ENCODE measurements at regions not wholly inside any gene's neighbourhood (a gene's known extent, or its start where the extent isn't known, plus 50 kb on each side); places are given as distances from the start of the nearest gene placed in this dataset.
"Not testable (repeated sequence)": the region's sequence is repeated elsewhere in the genome, so short reads cannot be mapped to it uniquely, and the experiment has no call there.

DNA sequence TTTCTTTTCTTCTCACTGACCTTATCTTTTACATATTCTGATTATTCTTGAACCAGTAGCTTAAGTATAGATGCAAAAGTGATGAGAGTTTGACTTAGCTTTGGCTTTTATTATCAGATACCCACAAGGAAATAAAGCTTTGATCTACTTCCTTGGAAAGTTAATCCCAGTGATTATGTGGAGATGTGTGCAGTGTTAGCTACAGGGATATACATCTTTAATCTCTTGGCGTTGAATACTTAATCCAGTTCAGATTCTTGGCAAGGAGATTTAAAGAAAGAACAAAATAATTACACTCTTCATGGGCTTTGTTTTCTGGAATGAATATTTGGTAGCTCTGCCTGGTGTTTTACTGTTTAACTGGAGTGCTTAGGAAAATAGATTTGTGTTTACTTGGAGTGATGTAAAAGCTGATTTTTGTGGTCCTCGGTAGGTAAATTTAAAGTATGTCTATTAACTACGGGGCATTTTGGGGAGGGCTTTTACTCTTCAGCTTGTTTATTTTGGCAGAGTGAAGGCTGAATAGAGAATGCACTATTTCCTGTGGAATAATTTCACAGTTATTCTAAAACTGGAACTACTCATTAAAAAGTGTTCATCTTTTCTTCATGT lies 150.1 kb upstream of the LRIG3 start:
- Histone ChIP-seq H3K9me3 (ENCODE audit: insufficient read depth, low read depth, low read length) (no peaks in the 10 kb centered on the region), H3K9ac (ENCODE audit: low read depth, low read length) (no peak overlapping the region), H3K27ac (ENCODE audit: low read depth, low read length) (no peak overlapping the region), H3K27me3 (ENCODE audit: insufficient read depth, low read length) (no peaks in the 10 kb centered on the region), H3K4me1 (ENCODE audit: insufficient read depth, low read length) (no peaks in the 10 kb centered on the region; the same call in 1 of the 2 replicates), H3K4me3 (ENCODE audit: low read length) (no peak overlapping the region), H3K36me3 (ENCODE audit: insufficient read depth, low read length) (no peaks in the 10 kb centered on the region)
- WGBS: 89% methylated on average over 3 of the region's 3 CpGs

DNA sequence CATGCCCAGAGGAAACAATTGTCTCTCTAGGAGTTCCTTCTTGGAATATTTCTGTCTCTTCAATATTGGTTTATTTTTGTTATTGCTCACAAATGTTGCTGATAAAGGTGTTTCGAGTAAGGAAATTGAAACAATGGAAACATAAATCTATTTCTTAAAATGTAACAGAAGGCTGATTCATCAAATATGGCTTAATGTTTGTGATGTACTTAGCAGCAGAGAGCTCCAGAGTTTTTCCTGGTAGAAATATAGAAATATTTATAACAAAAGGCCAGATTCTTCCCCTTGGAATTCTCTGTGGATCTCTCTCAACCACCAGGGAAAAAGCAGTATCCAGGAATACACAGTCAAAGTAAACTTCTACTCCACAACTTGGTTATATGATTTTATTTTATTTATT lies 149.2 kb upstream of the LRIG3 start:
- H3K9ac ChIP-seq (ENCODE audit: low read depth, low read length): no peak overlapping the region
- no peak overlapping the region for H3K4me3 ChIP-seq (ENCODE audit: low read length)
- no peaks in the 10 kb centered on the region for H3K27me3 ChIP-seq (ENCODE audit: insufficient read depth, low read length)
- no peaks in the 10 kb centered on the region for H3K36me3 ChIP-seq (ENCODE audit: insufficient read depth, low read length)
- no peaks in the 10 kb centered on the region for H3K9me3 ChIP-seq (ENCODE audit: insufficient read depth, low read depth, low read length)
- H3K27ac ChIP-seq (ENCODE audit: low read depth, low read length): no peak overlapping the region
- no CpG with 5 or more reads among the region's 1 CpG for WGBS
- H3K4me1 ChIP-seq (ENCODE audit: insufficient read depth, low read length): no peaks in the 10 kb centered on the region; the same call in 1 of the 2 replicates

DNA sequence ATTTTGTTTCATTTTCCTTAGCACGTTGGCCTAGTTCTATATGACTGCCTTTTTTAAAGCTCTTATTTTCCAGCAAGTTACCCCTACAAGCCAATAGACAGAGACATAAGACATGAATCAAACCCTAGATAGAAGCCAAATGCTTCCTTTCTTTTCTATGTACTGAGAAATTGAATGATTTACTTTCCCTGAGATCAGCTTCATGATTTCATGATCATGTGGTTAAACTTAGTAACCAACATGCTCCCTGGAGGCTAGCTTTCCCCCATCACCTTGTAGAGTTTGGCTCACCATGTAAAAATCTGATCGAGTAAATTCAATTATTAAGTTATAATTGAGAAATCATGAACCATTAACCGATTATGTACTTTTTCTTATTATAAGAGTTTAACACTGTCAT lies 148.1 kb upstream of the LRIG3 start:
- no peak overlapping the region for H3K27ac ChIP-seq (ENCODE audit: low read depth, low read length)
- H3K4me3 ChIP-seq (ENCODE audit: low read length): no peak overlapping the region
- H3K27me3 ChIP-seq (ENCODE audit: insufficient read depth, low read length): no peaks in the 10 kb centered on the region
- WGBS: 92% methylated on average over 1 of the region's 3 CpGs
- H3K9ac ChIP-seq (ENCODE audit: low read depth, low read length): no peak overlapping the region
- no peaks in the 10 kb centered on the region for H3K9me3 ChIP-seq (ENCODE audit: insufficient read depth, low read depth, low read length)
- H3K36me3 ChIP-seq (ENCODE audit: insufficient read depth, low read length): no peaks in the 10 kb centered on the region
- H3K4me1 ChIP-seq (ENCODE audit: insufficient read depth, low read length): no peaks in the 10 kb centered on the region; the same call in 1 of the 2 replicates

DNA sequence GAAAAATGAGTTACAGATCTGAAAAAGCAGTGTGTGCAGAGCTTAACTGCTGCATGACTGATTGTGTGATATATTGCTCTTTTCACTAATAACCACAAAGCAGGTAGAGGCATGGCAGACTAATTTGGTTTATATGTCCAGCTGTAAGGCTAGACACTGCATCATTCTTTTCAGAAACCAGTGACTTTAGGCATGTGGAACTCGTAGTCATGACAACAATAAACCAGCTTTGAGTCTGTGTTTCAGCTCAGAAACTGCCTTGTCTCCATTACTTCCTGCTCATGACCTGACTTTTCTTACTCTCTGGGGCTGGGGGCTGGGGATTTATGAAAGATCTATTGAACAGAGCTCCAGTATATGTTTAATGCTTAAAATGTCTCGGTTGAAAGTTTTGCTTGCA lies 146.8 kb upstream of the LRIG3 start:
- Histone ChIP-seq H3K36me3 (ENCODE audit: insufficient read depth, low read length) (no peaks in the 10 kb centered on the region), H3K9me3 (ENCODE audit: insufficient read depth, low read depth, low read length) (no peaks in the 10 kb centered on the region), H3K4me1 (ENCODE audit: insufficient read depth, low read length) (no peaks in the 10 kb centered on the region; the same call in 1 of the 2 replicates), H3K27ac (ENCODE audit: low read depth, low read length) (no peak overlapping the region), H3K9ac (ENCODE audit: low read depth, low read length) (no peak overlapping the region), H3K27me3 (ENCODE audit: insufficient read depth, low read length) (no peaks in the 10 kb centered on the region), H3K4me3 (ENCODE audit: low read length) (no peak overlapping the region)
- 92% methylated on average over 2 of the region's 2 CpGs for WGBS

DNA sequence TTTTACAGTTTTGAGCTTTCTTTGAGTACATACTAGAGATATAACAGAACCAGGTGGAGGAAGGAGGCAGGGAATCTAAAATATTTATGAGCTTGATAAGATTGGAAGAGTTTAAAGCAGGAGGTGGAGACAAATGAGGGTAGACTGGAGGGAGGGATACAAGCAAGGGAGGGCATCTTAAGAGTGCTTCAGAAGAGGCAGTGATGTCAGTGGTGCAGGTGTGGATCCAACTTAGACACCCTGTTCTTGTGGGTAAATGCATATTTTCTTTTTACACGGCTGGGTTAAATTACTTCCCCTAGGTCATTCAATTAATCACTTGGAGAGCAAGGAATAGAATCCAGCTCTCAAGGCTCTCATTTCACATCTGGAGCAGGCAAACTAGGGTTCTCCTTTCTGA lies 146.1 kb upstream of the LRIG3 start:
- Histone ChIP-seq H3K4me3 (ENCODE audit: low read length) (no peak overlapping the region), H3K36me3 (ENCODE audit: insufficient read depth, low read length) (no peaks in the 10 kb centered on the region), H3K4me1 (ENCODE audit: insufficient read depth, low read length) (no peaks in the 10 kb centered on the region; the same call in 1 of the 2 replicates), H3K9ac (ENCODE audit: low read depth, low read length) (no peak overlapping the region), H3K27ac (ENCODE audit: low read depth, low read length) (no peak overlapping the region), H3K27me3 (ENCODE audit: insufficient read depth, low read length) (no peaks in the 10 kb centered on the region), H3K9me3 (ENCODE audit: insufficient read depth, low read depth, low read length) (no peaks in the 10 kb centered on the region)
- 76% methylated on average over 1 of the region's 1 CpG for WGBS

DNA sequence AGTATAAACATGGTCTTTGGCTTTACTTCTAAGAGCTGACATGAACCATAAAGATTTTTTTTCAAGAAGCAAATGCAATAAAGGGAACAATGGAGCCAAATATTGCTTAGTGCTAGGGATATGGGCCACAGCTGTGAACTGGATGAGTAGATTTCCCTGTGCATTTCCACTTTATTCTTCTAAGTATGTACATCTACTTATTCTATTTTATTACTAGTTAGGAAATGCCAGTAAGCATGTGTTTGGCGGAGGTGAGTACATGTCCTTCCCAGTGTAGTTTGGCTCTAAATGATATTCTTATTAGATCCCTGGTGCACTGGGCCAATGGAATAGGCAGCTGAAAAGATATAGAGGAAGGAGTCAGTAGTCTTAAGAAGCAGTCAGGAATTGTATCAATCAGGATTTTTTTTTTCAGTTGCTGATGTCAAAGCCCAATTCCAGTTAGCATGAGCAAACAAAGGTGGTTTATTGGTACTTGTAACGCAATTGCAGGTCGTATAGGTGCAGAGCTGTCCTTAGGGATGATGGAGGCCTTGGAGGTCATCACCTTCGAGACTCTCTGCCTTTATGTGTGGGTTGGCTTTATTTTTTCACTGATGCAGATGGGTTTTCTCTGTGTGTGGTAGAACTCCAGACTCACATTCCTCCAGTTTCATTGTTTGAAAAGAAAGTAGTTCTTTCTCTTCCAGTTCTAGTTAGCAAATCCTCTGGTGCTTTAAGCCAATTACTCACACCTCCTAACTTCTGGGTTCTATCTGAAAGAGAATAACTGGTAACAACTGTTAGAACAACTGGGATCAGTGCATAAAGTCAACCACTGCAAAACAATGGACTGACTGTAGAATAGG lies 139.0 kb upstream of the LRIG3 start:
- no peak overlapping the region for H3K9ac ChIP-seq (ENCODE audit: low read depth, low read length)
- no peak overlapping the region for H3K4me3 ChIP-seq (ENCODE audit: low read length)
- no peak overlapping the region for H3K27ac ChIP-seq (ENCODE audit: low read depth, low read length)
- no peaks in the 10 kb centered on the region for H3K36me3 ChIP-seq (ENCODE audit: insufficient read depth, low read length)
- H3K4me1 ChIP-seq (ENCODE audit: insufficient read depth, low read length): no peaks in the 10 kb centered on the region
- H3K27me3 ChIP-seq (ENCODE audit: insufficient read depth, low read length): no peaks in the 10 kb centered on the region
- 91% methylated on average over 4 of the region's 4 CpGs for WGBS
- H3K9me3 ChIP-seq (ENCODE audit: insufficient read depth, low read depth, low read length): no peaks in the 10 kb centered on the region

DNA sequence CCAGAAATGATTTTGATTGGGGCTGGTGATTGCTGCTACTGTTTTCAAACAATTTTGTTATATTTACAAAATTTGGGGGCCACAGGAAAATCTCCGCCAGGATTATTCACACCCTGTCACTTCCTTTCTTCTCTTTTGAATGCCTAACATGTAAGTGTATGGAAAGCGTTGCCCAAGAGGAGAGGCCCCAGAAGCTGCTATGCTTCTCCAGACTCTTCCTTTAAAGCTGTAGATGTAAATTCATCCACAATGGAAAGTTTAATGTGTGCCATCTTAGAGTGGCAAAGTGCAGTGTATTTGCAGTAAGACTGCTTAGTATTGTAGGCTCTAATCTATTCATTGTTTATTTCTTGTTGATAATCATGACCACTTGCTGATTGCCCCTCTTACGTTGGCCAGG lies 136.7 kb upstream of the LRIG3 start:
- H3K27me3 ChIP-seq (ENCODE audit: insufficient read depth, low read length): no peaks in the 10 kb centered on the region
- no peak overlapping the region for H3K4me3 ChIP-seq (ENCODE audit: low read length)
- H3K4me1 ChIP-seq (ENCODE audit: insufficient read depth, low read length): no peaks in the 10 kb centered on the region
- no peaks in the 10 kb centered on the region for H3K9me3 ChIP-seq (ENCODE audit: insufficient read depth, low read depth, low read length)
- H3K9ac ChIP-seq (ENCODE audit: low read depth, low read length): no peak overlapping the region
- H3K36me3 ChIP-seq (ENCODE audit: insufficient read depth, low read length): no peaks in the 10 kb centered on the region
- 85% methylated on average over 3 of the region's 3 CpGs for WGBS
- no peak overlapping the region for H3K27ac ChIP-seq (ENCODE audit: low read depth, low read length)

DNA sequence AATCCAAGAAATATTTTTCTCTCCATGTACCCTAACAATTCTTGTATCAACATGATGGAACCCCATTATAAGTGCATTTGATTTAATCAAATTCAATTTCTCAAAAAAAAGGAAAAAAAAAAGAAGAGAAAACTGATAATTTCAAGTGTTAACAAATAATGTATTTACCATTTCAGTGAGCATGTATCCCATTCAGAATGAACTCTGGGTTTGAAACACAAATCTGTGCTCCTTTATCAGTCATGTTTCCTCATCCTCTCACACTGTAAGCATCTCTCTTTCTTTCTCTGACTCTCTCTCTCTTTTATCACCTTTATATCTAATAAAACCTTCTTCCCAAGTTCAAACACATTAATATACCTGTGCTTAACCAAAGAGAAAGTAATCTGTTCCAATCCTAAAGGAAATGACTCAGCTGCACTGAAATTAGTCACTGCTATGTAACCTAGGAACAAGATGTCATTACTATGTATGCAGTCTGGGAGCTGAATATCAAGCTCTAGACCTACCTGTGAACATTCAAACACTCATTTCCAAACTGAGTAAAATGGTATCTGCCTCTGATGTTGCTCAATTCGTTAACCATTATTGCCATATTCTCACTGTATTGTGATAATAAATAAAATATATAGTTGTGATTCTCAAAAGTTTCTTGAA lies 135.0 kb upstream of the LRIG3 start:
- WGBS: no CpG with 5 or more reads among the region's 1 CpG
- H3K4me3 ChIP-seq (ENCODE audit: low read length): no peak overlapping the region
- H3K27ac ChIP-seq (ENCODE audit: low read depth, low read length): no peak overlapping the region
- H3K27me3 ChIP-seq (ENCODE audit: insufficient read depth, low read length): no peaks in the 10 kb centered on the region
- H3K9me3 ChIP-seq (ENCODE audit: insufficient read depth, low read depth, low read length): no peaks in the 10 kb centered on the region
- no peaks in the 10 kb centered on the region for H3K4me1 ChIP-seq (ENCODE audit: insufficient read depth, low read length)
- no peak overlapping the region for H3K9ac ChIP-seq (ENCODE audit: low read depth, low read length)
- no peaks in the 10 kb centered on the region for H3K36me3 ChIP-seq (ENCODE audit: insufficient read depth, low read length)

DNA sequence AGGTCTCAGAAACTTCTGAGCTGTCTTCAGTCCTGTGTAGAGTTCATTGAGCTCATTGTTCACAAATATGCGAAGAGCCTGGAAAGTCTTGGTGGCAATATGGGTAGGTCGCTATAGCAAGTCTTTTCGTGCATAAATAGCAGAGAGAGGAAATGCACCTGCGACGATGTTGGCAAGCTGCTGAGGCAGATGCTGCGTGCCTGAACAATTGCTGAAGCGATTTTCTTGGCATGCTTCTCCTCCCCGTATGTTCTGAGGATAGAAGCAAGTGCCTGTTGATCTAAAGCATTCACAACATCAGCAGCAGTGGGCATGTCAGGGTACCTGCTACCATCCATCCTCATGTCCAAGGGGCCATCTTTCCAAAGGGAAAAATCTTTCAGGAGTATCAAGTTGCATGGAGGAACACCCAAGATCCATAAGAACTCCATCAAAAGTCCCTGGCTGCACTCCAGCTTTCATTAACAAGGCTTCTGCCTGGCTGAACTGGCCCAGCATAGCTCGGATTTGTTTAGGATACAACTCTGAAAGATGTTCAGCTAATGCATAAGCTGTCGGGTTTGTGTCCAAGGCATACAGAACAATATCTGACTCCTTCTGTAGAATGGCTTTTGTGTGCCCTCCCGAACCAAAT lies 133.1 kb upstream of the LRIG3 start:
- H3K9me3 ChIP-seq (ENCODE audit: insufficient read depth, low read depth, low read length); H3K27me3 ChIP-seq (ENCODE audit: insufficient read depth, low read length); H3K27ac ChIP-seq (ENCODE audit: low read depth, low read length); H3K9ac ChIP-seq (ENCODE audit: low read depth, low read length); H3K36me3 ChIP-seq (ENCODE audit: insufficient read depth, low read length); H3K4me1 ChIP-seq (ENCODE audit: insufficient read depth, low read length); H3K4me3 ChIP-seq (ENCODE audit: low read length): not testable (repeated sequence)
- 92% methylated on average over 11 of the region's 11 CpGs for WGBS

DNA sequence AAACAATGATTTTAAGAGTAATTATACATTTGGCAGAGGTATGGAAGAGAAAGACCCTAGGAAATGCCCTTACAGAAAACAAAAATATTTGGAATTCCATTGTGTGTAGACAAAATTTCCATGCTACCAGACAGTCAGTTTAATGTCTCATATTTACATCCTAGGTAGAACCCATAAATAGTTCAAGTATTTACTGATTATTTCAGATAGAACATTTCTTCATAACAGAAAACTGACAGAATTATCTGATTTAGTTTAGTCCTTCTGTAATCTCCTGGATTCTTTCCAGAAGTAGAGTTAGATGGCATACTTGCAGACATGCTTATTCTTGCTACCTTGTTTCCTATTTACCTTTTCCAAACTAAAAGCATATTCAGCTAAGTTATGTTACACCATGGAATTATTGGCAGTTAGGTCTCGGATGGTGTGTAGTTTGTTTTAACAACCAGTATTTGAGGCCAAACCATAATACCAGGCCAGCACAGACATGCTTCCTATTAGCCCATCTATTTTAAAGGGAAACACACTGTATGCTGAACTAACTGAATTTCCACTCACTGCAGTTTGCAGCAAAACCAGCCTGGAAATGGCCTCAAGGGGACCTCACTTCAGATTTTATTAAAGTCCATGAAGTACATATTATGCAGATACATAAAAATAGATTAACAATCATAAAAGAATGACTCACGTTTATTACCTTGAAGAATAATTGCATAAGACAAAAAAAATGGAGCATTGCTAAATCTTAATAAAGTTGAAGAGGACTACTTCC lies 126.6 kb upstream of the LRIG3 start:
- H3K27ac ChIP-seq (ENCODE audit: low read depth, low read length): no peak overlapping the region
- no peaks in the 10 kb centered on the region for H3K9me3 ChIP-seq (ENCODE audit: insufficient read depth, low read depth, low read length)
- WGBS: no CpG with 5 or more reads among the region's 2 CpGs
- no peak overlapping the region for H3K4me3 ChIP-seq (ENCODE audit: low read length)
- no peaks in the 10 kb centered on the region for H3K27me3 ChIP-seq (ENCODE audit: insufficient read depth, low read length)
- no peaks in the 10 kb centered on the region for H3K36me3 ChIP-seq (ENCODE audit: insufficient read depth, low read length)
- peaks cover 19% of the 10 kb centered on the region; the same call in 1 of the 2 replicates for H3K4me1 ChIP-seq (ENCODE audit: insufficient read depth, low read length)
- no peak overlapping the region for H3K9ac ChIP-seq (ENCODE audit: low read depth, low read length)

Measured in HUES64 (cell line).